Smooth muscle cell (in vitro differentiated cells): ENCODE measurements at regions not wholly inside any gene's neighbourhood (a gene's known extent, or its start where the extent isn't known, plus 50 kb on each side); places are given as distances from the start of the nearest gene placed in this dataset.
A peak's percentile ranks its signal among the peaks of the same experiment; 100 is the strongest.

ENCODE experiments used
- DNase-seq: peaks from one replicate; lab custom pipeline; 2025; ENCODE audit not compliant: unreplicated experiment; lab: John Stamatoyannopoulos, UW
- H2AFZ ChIP-seq: fragments of 200-600 bp; sonication (generic); 2 replicates; pipeline ENCODE4 v1.6.0; 2016; ENCODE audit warnings: antibody characterized with exemption, low read depth, mild to moderate bottlenecking
- H3F3A ChIP-seq: fragments of 200-600 bp; sonication (generic); 2 replicates; pipeline ENCODE4 v1.6.0; 2017; ENCODE audit warnings: antibody characterized with exemption, low read depth
- H3K27ac ChIP-seq: fragments of 200-600 bp; sonication (generic); 2 replicates; pipeline ENCODE4 v1.5.1; 2016; ENCODE audit warnings: low read depth, mild to moderate bottlenecking
- H3K27me3 ChIP-seq: fragments of 200-600 bp; sonication (generic); 2 replicates; pipeline ENCODE4 v1.6.1; 2016; ENCODE audit warnings: low read depth, mild to moderate bottlenecking
- H3K36me3 ChIP-seq: fragments of 200-600 bp; sonication (generic); 2 replicates; pipeline ENCODE4 v1.5.1; 2016; ENCODE audit warnings: low read depth
- H3K4me1 ChIP-seq: fragments of 200-600 bp; sonication (generic); 2 replicates; pipeline ENCODE4 v1.5.1; 2016; ENCODE audit warnings: low read depth
- H3K4me2 ChIP-seq: fragments of 200-600 bp; sonication (generic); 2 replicates; pipeline ENCODE4 v1.6.0; 2016; ENCODE audit warnings: mild to moderate bottlenecking
- H3K4me3 ChIP-seq: fragments of 200-600 bp; sonication (generic); 2 replicates; pipeline ENCODE4 v1.5.1; 2016; ENCODE audit warnings: mild to moderate bottlenecking
- H3K79me2 ChIP-seq: fragments of 200-600 bp; sonication (generic); 2 replicates; pipeline ENCODE4 v1.6.0; 2016; ENCODE audit warnings: low read depth, mild to moderate bottlenecking
- H3K9ac ChIP-seq: fragments of 200-600 bp; sonication (generic); 2 replicates; pipeline ENCODE4 v1.6.0; 2016; ENCODE audit warnings: low read depth
- H3K9me3 ChIP-seq: fragments of 200-600 bp; sonication (generic); replicated peaks from 2 replicates; pipeline ENCODE4 v1.5.1; 2016; ENCODE audit warnings: low read depth
- H4K20me1 ChIP-seq: fragments of 200-600 bp; sonication (generic); 2 replicates; pipeline ENCODE4 v1.6.0; 2016; ENCODE audit warnings: low read depth
- CTCF ChIP-seq: fragments of 200-600 bp; sonication (generic); IDR thresholded peaks from 2 replicates; pipeline ENCODE4 v1.5.1; 2017; ENCODE audit warnings: borderline replicate concordance, mild to moderate bottlenecking, antibody characterized with exemption; ENCODE audit not compliant: insufficient read depth, poor library complexity, severe bottlenecking
- WGBS: methylation state at CpG from one replicate; pipeline ENCODE4 v1.1.7; 2016; ENCODE audit warnings: low lambda C conversion rate; 5-methylcytosine and 5-hydroxymethylcytosine counted together

- H3K4me3 ChIP-seq = no peak overlapping the region
- DNase-seq = no peak
Observed at GRCh38 chr4:81353861-81354260, 117.8 kb downstream of the RASGEF1B start.

GRCh38 chr4:81352446-81352835 is 119.3 kb downstream of the RASGEF1B start:
- no peak overlapping the region for H3K4me3 ChIP-seq
- no peaks in the 10 kb centered on the region for H3F3A ChIP-seq
- H3K27ac ChIP-seq = no peak overlapping the region
- H3K4me1 ChIP-seq = no peaks in the 10 kb centered on the region
- H3K9me3 ChIP-seq = no peaks in the 10 kb centered on the region
- H3K36me3 ChIP-seq = no peaks in the 10 kb centered on the region
- no peaks in the 10 kb centered on the region for H4K20me1 ChIP-seq
- no peak overlapping the region for H3K4me2 ChIP-seq
- H3K27me3 ChIP-seq = peaks cover 11% of the 10 kb centered on the region
- H2AFZ ChIP-seq = no peak overlapping the region
- 84% methylated on average over 2 of the region's 2 CpGs for WGBS
- no peak for TF ChIP-seq CTCF
- no peak for DNase-seq
- H3K79me2 ChIP-seq = no peaks in the 10 kb centered on the region
- no peak overlapping the region for H3K9ac ChIP-seq

More at GRCh38 chr4:81353861-81354260, 117.8 kb downstream of the RASGEF1B start:
- 41% methylated on average over 1 of the region's 1 CpG for WGBS
- Histone ChIP-seq H3K4me2 (no peak overlapping the region), H3K4me1 (no peaks in the 10 kb centered on the region), H3K36me3 (no peaks in the 10 kb centered on the region), H4K20me1 (no peaks in the 10 kb centered on the region), H3K27ac (no peak overlapping the region), H2AFZ (no peak overlapping the region), H3K79me2 (no peaks in the 10 kb centered on the region), H3K27me3 (no peaks in the 10 kb centered on the region), H3K9ac (no peak overlapping the region), H3F3A (no peaks in the 10 kb centered on the region), H3K9me3 (no peaks in the 10 kb centered on the region)
- no peak for TF ChIP-seq CTCF

- Histone ChIP-seq H3K79me2 (no peaks in the 10 kb centered on the region), H3K9me3 (no peaks in the 10 kb centered on the region), H3K27ac (no peak overlapping the region), H4K20me1 (no peaks in the 10 kb centered on the region), H3K4me1 (no peaks in the 10 kb centered on the region), H2AFZ (no peak overlapping the region), H3F3A (no peaks in the 10 kb centered on the region), H3K4me2 (no peak overlapping the region), H3K27me3 (peaks cover 13% of the 10 kb centered on the region), H3K4me3 (no peak overlapping the region), H3K9ac (no peak overlapping the region), H3K36me3 (no peaks in the 10 kb centered on the region)
- peak; percentile 89 for TF ChIP-seq CTCF
- peak; percentile 7 for DNase-seq
- 38% methylated on average over 11 of the region's 11 CpGs for WGBS
Observed at GRCh38 chr4:81351654-81352445, 119.9 kb downstream of the RASGEF1B start.

GRCh38 chr4:81350040-81350439 is 121.7 kb downstream of the RASGEF1B start:
- 92% methylated on average over 3 of the region's 3 CpGs for WGBS
- no peak overlapping the region for H3K4me3 ChIP-seq

More at GRCh38 chr4:81350040-81350439, 121.7 kb downstream of the RASGEF1B start:
- no peak overlapping the region for H2AFZ ChIP-seq
- no peak for TF ChIP-seq CTCF
- H3F3A ChIP-seq = no peaks in the 10 kb centered on the region
- H4K20me1 ChIP-seq = no peaks in the 10 kb centered on the region
- H3K79me2 ChIP-seq = no peaks in the 10 kb centered on the region
- no peak for DNase-seq
- H3K9me3 ChIP-seq = no peaks in the 10 kb centered on the region
- no peaks in the 10 kb centered on the region for H3K36me3 ChIP-seq
- no peak overlapping the region for H3K4me2 ChIP-seq
- no peak overlapping the region for H3K27ac ChIP-seq
- no peak overlapping the region for H3K9ac ChIP-seq
- H3K27me3 ChIP-seq = peaks cover 13% of the 10 kb centered on the region
- H3K4me1 ChIP-seq = no peaks in the 10 kb centered on the region
